GM12878 (cell line): ENCODE measurements at regions not wholly inside any gene's neighbourhood (a gene's known extent, or its start where the extent isn't known, plus 50 kb on each side); places are given as distances from the start of the nearest gene placed in this dataset.

ENCODE experiments used
- ATAC-seq: fragments of 200-7000 bp; cut with Tn5 transposase; 3 replicates; pipeline ENCODE4 v1.9.1; 2020; ENCODE audit warnings: mild to moderate bottlenecking, moderate library complexity
- BruUV-seq: library from RNA; stranded (reverse); fragments of 400-500 nt; replicated peaks from 2 replicates; lab custom pipeline; 2021; lab: Mats Ljungman, UMichigan
- CTCF ChIA-PET: fragments of 300-600 bp; sonication (Branson Sonifier 250); formaldehyde crosslinking; extraction: SDS; loops from one replicate; lab custom pipeline; 2021; ENCODE audit warnings: inconsistent platforms; lab: Yijun Ruan, JAX
- POLR2A ChIA-PET: fragments of 350-600 bp; formaldehyde crosslinking; extraction: SDS; loops from one replicate; lab custom pipeline; 2021; ENCODE audit warnings: inconsistent platforms; lab: Charles Lee
- RAD21 ChIA-PET: fragments of 300-600 bp; sonication (Branson Sonifier 250); formaldehyde crosslinking; loops from one replicate; lab custom pipeline; 2023; ENCODE audit warnings: antibody characterized with exemption; ENCODE audit not compliant: unreplicated experiment; lab: Charles Lee
- SMC1A ChIA-PET: fragments of 300-600 bp; sonication (Branson Sonifier 250); formaldehyde crosslinking; loops from one replicate; lab custom pipeline; 2023; ENCODE audit not compliant: unreplicated experiment, uncharacterized antibody; lab: Charles Lee
- DNase-seq: peaks from one replicate; pipeline ENCODE4 v3.0.0-alpha.2; 2011; ENCODE audit warnings: low read depth, low spot score
- FAIRE-seq: peaks from 3 replicates; lab custom pipeline; 2011; peaks lifted over from hg19 to GRCh38; lab: Jason Lieb, UNC
- H2AFZ ChIP-seq: 2 replicates; pipeline ENCODE4 v1.6.0; 2011; ENCODE audit warnings: low read depth, low read length, control low read depth; ENCODE audit not compliant: control insufficient read depth
- H3K27ac ChIP-seq: 2 replicates; pipeline ENCODE4 v1.5.1; 2011; ENCODE audit warnings: control low read depth; ENCODE audit not compliant: control insufficient read depth, insufficient read depth
- H3K27me3 ChIP-seq, 2 experiments: replicated peaks in 1 of 2; 2 replicates each; pipeline versions ENCODE4 v1.6.0 to v1.6.1; 2011; ENCODE audit warnings: low read length in 1 of 2; ENCODE audit not compliant: control insufficient read depth in 2 of 2, insufficient read depth in 2 of 2
- H3K36me3 ChIP-seq, 2 experiments: 2 replicates each; pipeline ENCODE4 v1.5.1; 2011; ENCODE audit warnings: low read length in 1 of 2; ENCODE audit not compliant: control insufficient read depth in 2 of 2, insufficient read depth in 2 of 2
- H3K4me1 ChIP-seq: 2 replicates; pipeline ENCODE4 v1.6.1; 2011; ENCODE audit warnings: mild to moderate bottlenecking, low read length, moderate library complexity, mixed read lengths; ENCODE audit not compliant: control insufficient read depth, insufficient read depth
- H3K4me2 ChIP-seq: 2 replicates; pipeline ENCODE4 v1.6.0; 2011; ENCODE audit warnings: control low read depth; ENCODE audit not compliant: control insufficient read depth, insufficient read depth
- H3K4me3 ChIP-seq: fragments of 200-600 bp; sonication (generic); 2 replicates; pipeline ENCODE4 v1.5.1; 2016
- H3K79me2 ChIP-seq: 2 replicates; pipeline ENCODE4 v1.6.0; 2011; ENCODE audit warnings: low read length; ENCODE audit not compliant: control insufficient read depth, insufficient read depth
- H3K9ac ChIP-seq: 2 replicates; pipeline ENCODE4 v1.8.0; 2011; ENCODE audit warnings: low read length, control low read depth, mixed read lengths; ENCODE audit not compliant: control insufficient read depth, insufficient read depth
- H3K9me3 ChIP-seq: replicated peaks from 3 replicates; pipeline ENCODE4 v1.5.1; 2011; ENCODE audit warnings: mild to moderate bottlenecking, low read length; ENCODE audit not compliant: control insufficient read depth, insufficient read depth
- H4K20me1 ChIP-seq: 2 replicates; pipeline ENCODE4 v1.6.0; 2011; ENCODE audit not compliant: control insufficient read depth, insufficient read depth
- ATF7 ChIP-seq: fragments of 450-650 bp; IDR thresholded peaks from 2 replicates; pipeline ENCODE4 v1.6.1; 2016; ENCODE audit warnings: low read depth, mild to moderate bottlenecking
- CBFB ChIP-seq: IDR thresholded peaks from 2 replicates; pipeline ENCODE4 v1.6.1; 2016; ENCODE audit warnings: antibody characterized with exemption, low read depth
- ELK1 ChIP-seq: IDR thresholded peaks from 2 replicates; pipeline ENCODE4 v1.6.1; 2012; ENCODE audit warnings: low read depth, low read length, improper control_type of control experiment
- FOS ChIP-seq: IDR thresholded peaks from 3 replicates; pipeline ENCODE4 v1.6.1; 2011; ENCODE audit warnings: borderline replicate concordance; ENCODE audit not compliant: insufficient read length; ENCODE audit errors: extremely low read depth
- HDAC2 ChIP-seq: fragments of 200-600 bp; sonication (generic); IDR thresholded peaks from 2 replicates; pipeline ENCODE4 v1.6.1; 2017
- JUNB ChIP-seq: IDR thresholded peaks from 2 replicates; pipeline ENCODE4 v1.6.1; 2016; ENCODE audit warnings: antibody characterized with exemption, mild to moderate bottlenecking
- MEF2A ChIP-seq: IDR thresholded peaks from 2 replicates; pipeline ENCODE4 v1.6.1; 2011; ENCODE audit warnings: low read depth, mild to moderate bottlenecking, low read length, moderate library complexity; ENCODE audit not compliant: insufficient read depth
- NFYB ChIP-seq: IDR thresholded peaks from 2 replicates; pipeline ENCODE4 v1.6.1; 2011; ENCODE audit warnings: low read depth, mild to moderate bottlenecking, low read length, improper control_type of control experiment, moderate library complexity; ENCODE audit not compliant: insufficient read depth
- NR2F1 ChIP-seq: fragments of 450-650 bp; conservative IDR thresholded peaks from 2 replicates; pipeline ENCODE4 v1.6.1; 2017; ENCODE audit warnings: mild to moderate bottlenecking
- RAD51 ChIP-seq: fragments of 450-650 bp; IDR thresholded peaks from 2 replicates; pipeline ENCODE4 v1.6.1; 2016; ENCODE audit warnings: moderate library complexity, mild to moderate bottlenecking, inconsistent platforms
- YBX1 ChIP-seq: fragments of 450-650 bp; IDR thresholded peaks from 2 replicates; pipeline ENCODE4 v1.6.1; 2016; ENCODE audit warnings: antibody characterized with exemption
- WGBS: methylation state at CpG from one replicate; pipeline ENCODE4 v1.1.6; 2016; ENCODE audit warnings: low lambda C conversion rate; ENCODE audit not compliant: insufficient replicate concordance, insufficient coverage; ENCODE audit errors: missing lambda C conversion rate; 5-methylcytosine and 5-hydroxymethylcytosine counted together
- in situ Hi-C: fragments of 300-500 bp; cut with MboI; formaldehyde crosslinking; loops from 9 replicates; pipeline ENCODE4 v1.14.3; 2018; ENCODE audit warnings: mixed read lengths
- intact Hi-C: fragments of 100-400 bp; cut with micrococcal nuclease; formaldehyde crosslinking; loops from one replicate; pipeline ENCODE4 v1.14.2; 2022; ENCODE audit not compliant: unreplicated experiment
- TF ChIP-seq, protein P1 (sequence below): fragments of 450-650 bp; IDR thresholded peaks from 2 replicates; pipeline ENCODE4 v1.6.1; 2017; ENCODE audit warnings: borderline replicate concordance
- TF ChIP-seq, protein P2 (sequence below): fragments of 450-650 bp; IDR thresholded peaks from 2 replicates; pipeline ENCODE4 v1.6.1; 2017; ENCODE audit warnings: mild to moderate bottlenecking, moderate library complexity

- DNase-seq (no peak), FAIRE-seq (no peak), ATAC-seq (no peak)
- Histone ChIP-seq H3K27ac (no peak overlapping the region), H2AFZ (no peak overlapping the region), H3K4me3 (no peak overlapping the region), H3K4me1 (no peaks in the 10 kb centered on the region), H4K20me1 (no peaks in the 10 kb centered on the region), H3K9ac (no peak overlapping the region), H3K36me3 (no peaks in the 10 kb centered on the region), H3K4me2 (no peak overlapping the region), H3K79me2 (no peaks in the 10 kb centered on the region), H3K9me3 (no peaks in the 10 kb centered on the region), H3K27me3 (no peaks in the 10 kb centered on the region; a peak in 1 of 4 replicates)
- intact Hi-C loops (no loop called here), in situ Hi-C loops (no loop called here)
- CTCF ChIA-PET, result interaction anchor here (1.6 kb wide), 1 partner anchor 11 kb away, joined by 4 read pairs; no protein-coding TSS in a partner anchor
- SMC1A ChIA-PET, result no interaction called here
- 65% methylated on average over 2 of the region's 2 CpGs for WGBS
- POLR2A ChIA-PET, result no interaction called here
- BruUV-seq, result no TSS peak
- TF ChIP-seq YBX1 (no peak), ELK1 (no peak), NR2F1 (no peak), RAD51 (no peak), ATF7 (no peak), MEF2A (no peak), JUNB (no peak), NFYB (no peak), HDAC2 (no peak), FOS (no peak), CBFB (no peak)
- TF ChIP-seq, protein P1, sequence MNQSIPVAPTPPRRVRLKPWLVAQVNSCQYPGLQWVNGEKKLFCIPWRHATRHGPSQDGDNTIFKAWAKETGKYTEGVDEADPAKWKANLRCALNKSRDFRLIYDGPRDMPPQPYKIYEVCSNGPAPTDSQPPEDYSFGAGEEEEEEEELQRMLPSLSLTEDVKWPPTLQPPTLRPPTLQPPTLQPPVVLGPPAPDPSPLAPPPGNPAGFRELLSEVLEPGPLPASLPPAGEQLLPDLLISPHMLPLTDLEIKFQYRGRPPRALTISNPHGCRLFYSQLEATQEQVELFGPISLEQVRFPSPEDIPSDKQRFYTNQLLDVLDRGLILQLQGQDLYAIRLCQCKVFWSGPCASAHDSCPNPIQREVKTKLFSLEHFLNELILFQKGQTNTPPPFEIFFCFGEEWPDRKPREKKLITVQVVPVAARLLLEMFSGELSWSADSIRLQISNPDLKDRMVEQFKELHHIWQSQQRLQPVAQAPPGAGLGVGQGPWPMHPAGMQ, result no peak
- TF ChIP-seq, protein P2, sequence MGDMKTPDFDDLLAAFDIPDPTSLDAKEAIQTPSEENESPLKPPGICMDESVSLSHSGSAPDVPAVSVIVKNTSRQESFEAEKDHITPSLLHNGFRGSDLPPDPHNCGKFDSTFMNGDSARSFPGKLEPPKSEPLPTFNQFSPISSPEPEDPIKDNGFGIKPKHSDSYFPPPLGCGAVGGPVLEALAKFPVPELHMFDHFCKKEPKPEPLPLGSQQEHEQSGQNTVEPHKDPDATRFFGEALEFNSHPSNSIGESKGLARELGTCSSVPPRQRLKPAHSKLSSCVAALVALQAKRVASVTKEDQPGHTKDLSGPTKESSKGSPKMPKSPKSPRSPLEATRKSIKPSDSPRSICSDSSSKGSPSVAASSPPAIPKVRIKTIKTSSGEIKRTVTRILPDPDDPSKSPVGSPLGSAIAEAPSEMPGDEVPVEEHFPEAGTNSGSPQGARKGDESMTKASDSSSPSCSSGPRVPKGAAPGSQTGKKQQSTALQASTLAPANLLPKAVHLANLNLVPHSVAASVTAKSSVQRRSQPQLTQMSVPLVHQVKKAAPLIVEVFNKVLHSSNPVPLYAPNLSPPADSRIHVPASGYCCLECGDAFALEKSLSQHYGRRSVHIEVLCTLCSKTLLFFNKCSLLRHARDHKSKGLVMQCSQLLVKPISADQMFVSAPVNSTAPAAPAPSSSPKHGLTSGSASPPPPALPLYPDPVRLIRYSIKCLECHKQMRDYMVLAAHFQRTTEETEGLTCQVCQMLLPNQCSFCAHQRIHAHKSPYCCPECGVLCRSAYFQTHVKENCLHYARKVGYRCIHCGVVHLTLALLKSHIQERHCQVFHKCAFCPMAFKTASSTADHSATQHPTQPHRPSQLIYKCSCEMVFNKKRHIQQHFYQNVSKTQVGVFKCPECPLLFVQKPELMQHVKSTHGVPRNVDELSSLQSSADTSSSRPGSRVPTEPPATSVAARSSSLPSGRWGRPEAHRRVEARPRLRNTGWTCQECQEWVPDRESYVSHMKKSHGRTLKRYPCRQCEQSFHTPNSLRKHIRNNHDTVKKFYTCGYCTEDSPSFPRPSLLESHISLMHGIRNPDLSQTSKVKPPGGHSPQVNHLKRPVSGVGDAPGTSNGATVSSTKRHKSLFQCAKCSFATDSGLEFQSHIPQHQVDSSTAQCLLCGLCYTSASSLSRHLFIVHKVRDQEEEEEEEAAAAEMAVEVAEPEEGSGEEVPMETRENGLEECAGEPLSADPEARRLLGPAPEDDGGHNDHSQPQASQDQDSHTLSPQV, result no peak
- RAD21 ChIA-PET, result no interaction called here
Observed at GRCh38 chr3:18044971-18045880, 302.8 kb upstream of the TBC1D5 start.
